ENCODE measurements at regions not wholly inside any gene's neighbourhood (a gene's known extent, or its start where the extent isn't known, plus 50 kb on each side); places are given as distances from the start of the nearest gene placed in this dataset.
"Not testable (repeated sequence)": the region's sequence is repeated elsewhere in the genome, so short reads cannot be mapped to it uniquely, and the experiment has no call there.

- POLR2A ChIA-PET; H3K4me1 Mint-ChIP-seq; H3K4me1 ChIP-seq (ENCODE audit: control insufficient read depth in 2 of 2, insufficient read depth in 2 of 2, low read length in 2 of 2); H3K4me2 ChIP-seq (replicated peaks; ENCODE audit: low read depth, low read length, poor library complexity, severe bottlenecking); H3K4me3 ChIP-seq (ENCODE audit: control extremely low read depth in 1 of 5, extremely low read depth in 1 of 5, insufficient read depth in 1 of 5, low read depth in 2 of 5, low read length in 4 of 5); H3K27me3 Mint-ChIP-seq; H4K20me1 ChIP-seq (ENCODE audit: control insufficient read depth, insufficient read depth, low read length, poor library complexity, severe bottlenecking); H3K9me3 Mint-ChIP-seq (ENCODE audit: insufficient read depth); CTCF ChIA-PET; H3K9ac ChIP-seq (ENCODE audit: low read length); H2AFZ ChIP-seq (ENCODE audit: insufficient read depth, low read depth, low read length, poor library complexity, severe bottlenecking); H3K27ac ChIP-seq (ENCODE audit: low read length in 2 of 2); H3K27me3 ChIP-seq (replicated peaks in 1 of 4; ENCODE audit: control extremely low read depth in 1 of 4, control insufficient read depth in 3 of 4, insufficient read depth in 4 of 4, low read length in 3 of 4); ATAC-seq (ENCODE audit: low read depth); H3K36me3 ChIP-seq (replicated peaks in 1 of 2; ENCODE audit: control extremely low read depth in 1 of 2, control insufficient read depth in 1 of 2, extremely low read depth in 1 of 2, insufficient read depth in 2 of 2, low read length in 1 of 2); H3K27ac Mint-ChIP-seq; H3K9me3 ChIP-seq (ENCODE audit: control extremely low read depth in 1 of 3, control insufficient read depth in 2 of 3, insufficient read depth in 1 of 3, low read length in 2 of 3); H3K79me2 ChIP-seq (ENCODE audit: control insufficient read depth, insufficient read depth, low read length); DNase-seq; H3K4me3 Mint-ChIP-seq; intact Hi-C loops (cut with micrococcal nuclease): not testable (repeated sequence)
Observed at GRCh38 chr21:28031066-28031465, 961.6 kb downstream of the LTN1 start.

- CTCF ChIA-PET, result no interaction called here
- no peak for DNase-seq
- Histone ChIP-seq H3K4me3 (ENCODE audit: control extremely low read depth in 1 of 5, extremely low read depth in 1 of 5, insufficient read depth in 1 of 5, low read depth in 2 of 5, low read length in 4 of 5) (no peak overlapping the region), H3K4me1 (ENCODE audit: control insufficient read depth in 2 of 2, insufficient read depth in 2 of 2, low read length in 2 of 2) (no peaks in the 10 kb centered on the region), H2AFZ (ENCODE audit: insufficient read depth, low read depth, low read length, poor library complexity, severe bottlenecking) (no peak overlapping the region), H4K20me1 (ENCODE audit: control insufficient read depth, insufficient read depth, low read length, poor library complexity, severe bottlenecking) (no peaks in the 10 kb centered on the region), H3K79me2 (ENCODE audit: control insufficient read depth, insufficient read depth, low read length) (no peaks in the 10 kb centered on the region), H3K9ac (ENCODE audit: low read length) (no peak overlapping the region), H3K4me2 (replicated peaks; ENCODE audit: low read depth, low read length, poor library complexity, severe bottlenecking) (no peak overlapping the region), H3K36me3 (replicated peaks in 1 of 2; ENCODE audit: control extremely low read depth in 1 of 2, control insufficient read depth in 1 of 2, extremely low read depth in 1 of 2, insufficient read depth in 2 of 2, low read length in 1 of 2) (no peaks in the 10 kb centered on the region), H3K9me3 (ENCODE audit: control extremely low read depth in 1 of 3, control insufficient read depth in 2 of 3, insufficient read depth in 1 of 3, low read length in 2 of 3) (peaks cover 0 to 4% (median 0%) of the 10 kb centered on the region in 3 donors), H3K27me3 (replicated peaks in 1 of 4; ENCODE audit: control extremely low read depth in 1 of 4, control insufficient read depth in 3 of 4, insufficient read depth in 4 of 4, low read length in 3 of 4) (no peaks in the 10 kb centered on the region), H3K27ac (ENCODE audit: low read length in 2 of 2) (no peak overlapping the region)
- POLR2A ChIA-PET, result no interaction called here
- 100% methylated on average over 1 of the region's 1 CpG for WGBS (ENCODE audit: insufficient coverage)
- Mint-ChIP-seq H3K4me3 (no peak overlapping the region), H3K4me1 (no peaks in the 10 kb centered on the region), H3K27ac (no peak overlapping the region), H3K9me3 (ENCODE audit: insufficient read depth) (peaks cover 3% of the 10 kb centered on the region), H3K27me3 (no peaks in the 10 kb centered on the region)
- intact Hi-C loops (cut with micrococcal nuclease), result no loop called here
- TF ChIP-seq EZH2 (IDR thresholded peaks at IDR 0.05; ENCODE audit: borderline replicate concordance, insufficient read depth, low read depth, low read length, poor library complexity, severe bottlenecking), result no peak
- TF ChIP-seq, protein P1, sequence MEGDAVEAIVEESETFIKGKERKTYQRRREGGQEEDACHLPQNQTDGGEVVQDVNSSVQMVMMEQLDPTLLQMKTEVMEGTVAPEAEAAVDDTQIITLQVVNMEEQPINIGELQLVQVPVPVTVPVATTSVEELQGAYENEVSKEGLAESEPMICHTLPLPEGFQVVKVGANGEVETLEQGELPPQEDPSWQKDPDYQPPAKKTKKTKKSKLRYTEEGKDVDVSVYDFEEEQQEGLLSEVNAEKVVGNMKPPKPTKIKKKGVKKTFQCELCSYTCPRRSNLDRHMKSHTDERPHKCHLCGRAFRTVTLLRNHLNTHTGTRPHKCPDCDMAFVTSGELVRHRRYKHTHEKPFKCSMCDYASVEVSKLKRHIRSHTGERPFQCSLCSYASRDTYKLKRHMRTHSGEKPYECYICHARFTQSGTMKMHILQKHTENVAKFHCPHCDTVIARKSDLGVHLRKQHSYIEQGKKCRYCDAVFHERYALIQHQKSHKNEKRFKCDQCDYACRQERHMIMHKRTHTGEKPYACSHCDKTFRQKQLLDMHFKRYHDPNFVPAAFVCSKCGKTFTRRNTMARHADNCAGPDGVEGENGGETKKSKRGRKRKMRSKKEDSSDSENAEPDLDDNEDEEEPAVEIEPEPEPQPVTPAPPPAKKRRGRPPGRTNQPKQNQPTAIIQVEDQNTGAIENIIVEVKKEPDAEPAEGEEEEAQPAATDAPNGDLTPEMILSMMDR (IDR thresholded peaks at IDR 0.05), result no peak
- no peak for ATAC-seq (ENCODE audit: low read depth)
Observed at GRCh38 chr21:28025111-28025510, 967.6 kb downstream of the LTN1 start.
